Mammary epithelial cell (primary cell): ENCODE measurements at regions not wholly inside any gene's neighbourhood (a gene's known extent, or its start where the extent isn't known, plus 50 kb on each side); places are given as distances from the start of the nearest gene placed in this dataset.

Source experiments
- EZH2 ChIP-seq: IDR thresholded peaks from 2 replicates; pipeline ENCODE4 v1.6.1; 2012; ENCODE audit warnings: low read length, inconsistent platforms, borderline replicate concordance
- TF ChIP-seq, protein P1 (sequence below), 2 donors: IDR thresholded peaks in 1 of 2; conservative IDR thresholded peaks in 1 of 2; 2 replicates each; pipeline ENCODE4 v1.5.1; 2011 to 2012; ENCODE audit warnings: inconsistent platforms in 2 of 2, low read length in 2 of 2, mild to moderate bottlenecking in 2 of 2, control low read depth in 1 of 2, low read depth in 1 of 2; ENCODE audit not compliant: insufficient read depth in 1 of 2; ENCODE audit errors: extremely low read depth in 1 of 2

- TF ChIP-seq, protein P1, sequence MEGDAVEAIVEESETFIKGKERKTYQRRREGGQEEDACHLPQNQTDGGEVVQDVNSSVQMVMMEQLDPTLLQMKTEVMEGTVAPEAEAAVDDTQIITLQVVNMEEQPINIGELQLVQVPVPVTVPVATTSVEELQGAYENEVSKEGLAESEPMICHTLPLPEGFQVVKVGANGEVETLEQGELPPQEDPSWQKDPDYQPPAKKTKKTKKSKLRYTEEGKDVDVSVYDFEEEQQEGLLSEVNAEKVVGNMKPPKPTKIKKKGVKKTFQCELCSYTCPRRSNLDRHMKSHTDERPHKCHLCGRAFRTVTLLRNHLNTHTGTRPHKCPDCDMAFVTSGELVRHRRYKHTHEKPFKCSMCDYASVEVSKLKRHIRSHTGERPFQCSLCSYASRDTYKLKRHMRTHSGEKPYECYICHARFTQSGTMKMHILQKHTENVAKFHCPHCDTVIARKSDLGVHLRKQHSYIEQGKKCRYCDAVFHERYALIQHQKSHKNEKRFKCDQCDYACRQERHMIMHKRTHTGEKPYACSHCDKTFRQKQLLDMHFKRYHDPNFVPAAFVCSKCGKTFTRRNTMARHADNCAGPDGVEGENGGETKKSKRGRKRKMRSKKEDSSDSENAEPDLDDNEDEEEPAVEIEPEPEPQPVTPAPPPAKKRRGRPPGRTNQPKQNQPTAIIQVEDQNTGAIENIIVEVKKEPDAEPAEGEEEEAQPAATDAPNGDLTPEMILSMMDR (conservative IDR thresholded peaks at IDR 0.05 in 1 of 2, IDR thresholded peaks at IDR 0.05 in 1 of 2; ENCODE audit: extremely low read depth in 1 of 2, insufficient read depth in 1 of 2, low read depth in 1 of 2, low read length in 2 of 2), result no peak
- TF ChIP-seq EZH2, result no peak
These were observed 1010.7 kb upstream of the ZEB2 start for GRCh38 chr2:145530653-145531052.
